OCI-LY7 (cell line): ENCODE measurements at regions not wholly inside any gene's neighbourhood (a gene's known extent, or its start where the extent isn't known, plus 50 kb on each side); places are given as distances from the start of the nearest gene placed in this dataset.

Experiments
- CTCF ChIP-seq: fragments of 200-600 bp; sonication (generic); conservative IDR thresholded peaks from 2 replicates; pipeline ENCODE4 v1.5.1; 2014; ENCODE audit warnings: mild to moderate bottlenecking, antibody characterized with exemption, low read length, moderate library complexity, mixed read lengths
- EZH2phosphoT487 ChIP-seq: fragments of 200-600 bp; sonication (generic); IDR thresholded peaks from 2 replicates; pipeline ENCODE4 v1.6.1; 2018; ENCODE audit warnings: low read depth, borderline replicate concordance, mild to moderate bottlenecking, mixed run types, antibody characterized with exemption, low read length, moderate library complexity, mixed read lengths

- TF ChIP-seq CTCF = no peak
- TF ChIP-seq EZH2phosphoT487 = no peak
Observed at GRCh38 chr15:35139822-35140221, 54.7 kb upstream of the NANOGP8 start.
